ENCODE measurements at regions not wholly inside any gene's neighbourhood (a gene's known extent, or its start where the extent isn't known, plus 50 kb on each side); places are given as distances from the start of the nearest gene placed in this dataset.
"Not testable (repeated sequence)": the region's sequence is repeated elsewhere in the genome, so short reads cannot be mapped to it uniquely, and the experiment has no call there.

DNA sequence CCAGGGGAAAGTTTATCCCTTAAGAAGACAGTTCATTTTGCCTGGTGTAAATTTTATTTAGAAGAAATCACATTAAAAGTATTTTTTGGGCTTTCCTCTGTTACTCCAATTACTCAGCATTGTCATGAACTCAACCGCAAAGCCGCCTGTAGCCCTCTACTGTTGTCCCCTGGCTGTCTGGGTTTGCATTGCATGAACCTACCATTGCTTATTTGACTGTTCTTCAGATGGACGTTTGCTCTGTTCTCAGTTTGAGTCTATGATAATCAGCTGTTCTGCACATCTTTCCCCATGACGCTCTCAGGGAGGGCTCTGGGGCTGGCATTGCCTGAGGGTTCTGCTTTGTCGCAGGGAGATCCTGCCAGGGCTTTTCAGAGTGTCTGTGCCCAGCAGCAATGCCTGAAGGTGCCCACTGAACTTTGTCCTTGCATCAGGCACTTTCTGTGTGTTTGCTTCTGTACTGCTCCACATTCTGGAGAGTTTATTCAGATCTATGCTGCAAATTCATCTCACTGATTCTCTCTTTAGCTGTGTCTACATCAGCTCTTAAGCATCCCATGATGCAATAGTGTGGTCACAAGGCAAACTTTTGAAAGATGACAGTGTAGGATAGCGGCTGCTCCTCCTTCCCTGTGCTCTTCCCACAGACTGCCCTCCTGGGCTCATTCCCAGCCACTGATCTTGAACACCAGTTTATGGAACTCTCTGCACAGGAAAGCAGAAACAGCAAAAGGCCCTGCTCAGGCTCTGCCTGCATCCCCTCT, 370.8 kb downstream of the TMEM121 start:
- BruUV-seq (replicated peaks); H3K27ac ChIP-seq (ENCODE audit: extremely low read length, insufficient read depth, low read length); H3K9ac ChIP-seq (ENCODE audit: insufficient read depth, low read depth, low read length); in situ Hi-C loops (cut with HindIII; ENCODE audit: extremely low pct_ligation_motif_present, low pct_unique_long_range_greater_than_20kb); H3K4me2 ChIP-seq (ENCODE audit: low read depth, low read length); DNase-seq (ENCODE audit: low spot score); H3K4me1 ChIP-seq (ENCODE audit: insufficient read depth, low read length); H3K27me3 ChIP-seq (ENCODE audit: control insufficient read depth in 1 of 2, insufficient read depth in 2 of 2, low read length in 2 of 2); H3K4me3 ChIP-seq (replicated peaks in 1 of 3; ENCODE audit: insufficient read depth in 1 of 3, low read depth in 2 of 3, low read length in 3 of 3); H4K20me1 ChIP-seq (ENCODE audit: insufficient read depth, low read length); ATAC-seq; H3K9me3 ChIP-seq (ENCODE audit: low read length); FAIRE-seq; H2AFZ ChIP-seq (ENCODE audit: low read length); POLR2A ChIA-PET; H3K79me2 ChIP-seq (ENCODE audit: insufficient read depth, low read length); CTCF ChIA-PET (ENCODE audit: low intra/inter-chr PET ratio, low total read pairs); intact Hi-C loops (cut with micrococcal nuclease; ENCODE audit: unreplicated experiment); H3K36me3 ChIP-seq (replicated peaks in 1 of 2; ENCODE audit: control insufficient read depth in 1 of 2, insufficient read depth in 2 of 2, low read length in 2 of 2): not testable (repeated sequence)
- TF ChIP-seq CEBPB (IDR thresholded peaks at IDR 0.05; ENCODE audit: borderline replicate concordance, low read depth, low read length) = peak; percentile 46; the same call in 1 of the 2 replicates
- WGBS (ENCODE audit: low lambda C conversion rate) = 2% methylated on average over 6 of the region's 6 CpGs

DNA sequence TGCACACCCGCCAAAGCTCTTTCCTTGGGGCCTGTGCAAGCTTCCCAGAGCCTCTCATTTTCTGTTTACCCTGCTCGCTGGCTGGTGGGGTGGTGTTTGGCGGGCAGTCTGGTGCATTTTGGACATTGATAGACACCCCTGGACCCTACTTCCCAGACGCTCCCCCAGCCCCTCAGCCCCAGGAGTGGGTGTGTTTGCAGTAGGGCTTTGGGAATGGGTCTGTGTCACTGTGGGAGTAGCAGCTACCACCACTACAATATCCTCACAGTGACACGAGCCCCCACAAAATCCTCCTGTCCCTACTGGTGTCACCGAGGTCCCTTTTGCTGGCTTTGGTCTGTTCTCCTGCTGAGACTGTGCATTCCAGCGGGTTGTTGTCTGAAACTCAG, 371.3 kb downstream of the TMEM121 start:
- H3K4me3 ChIP-seq (replicated peaks in 1 of 3; ENCODE audit: insufficient read depth in 1 of 3, low read depth in 2 of 3, low read length in 3 of 3) = no peak overlapping the region

More for the DNA sequence above, 371.3 kb downstream of the TMEM121 start:
- no peak overlapping the region for H2AFZ ChIP-seq (ENCODE audit: low read length)
- 0% methylated on average over 6 of the region's 7 CpGs for WGBS (ENCODE audit: low lambda C conversion rate)
- H3K27ac ChIP-seq (ENCODE audit: extremely low read length, insufficient read depth, low read length) = no peak overlapping the region
- no peak for ATAC-seq
- no peak for TF ChIP-seq SP140L (CRISPR knock-in tag; IDR thresholded peaks at IDR 0.05; ENCODE audit: borderline replicate concordance)
- TF ChIP-seq, protein P1, sequence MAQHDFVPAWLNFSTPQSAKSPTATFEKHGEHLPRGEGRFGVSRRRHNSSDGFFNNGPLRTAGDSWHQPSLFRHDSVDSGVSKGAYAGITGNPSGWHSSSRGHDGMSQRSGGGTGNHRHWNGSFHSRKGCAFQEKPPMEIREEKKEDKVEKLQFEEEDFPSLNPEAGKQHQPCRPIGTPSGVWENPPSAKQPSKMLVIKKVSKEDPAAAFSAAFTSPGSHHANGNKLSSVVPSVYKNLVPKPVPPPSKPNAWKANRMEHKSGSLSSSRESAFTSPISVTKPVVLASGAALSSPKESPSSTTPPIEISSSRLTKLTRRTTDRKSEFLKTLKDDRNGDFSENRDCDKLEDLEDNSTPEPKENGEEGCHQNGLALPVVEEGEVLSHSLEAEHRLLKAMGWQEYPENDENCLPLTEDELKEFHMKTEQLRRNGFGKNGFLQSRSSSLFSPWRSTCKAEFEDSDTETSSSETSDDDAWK (CRISPR knock-in tag; IDR thresholded peaks at IDR 0.05) = no peak
- no peak for TF ChIP-seq ZNF501 (CRISPR knock-in tag; IDR thresholded peaks at IDR 0.05)
- TF ChIP-seq REPIN1 (CRISPR knock-in tag; IDR thresholded peaks at IDR 0.05; ENCODE audit: borderline replicate concordance, low read depth) = no peak
- no peak for TF ChIP-seq THAP11 (CRISPR knock-in tag; IDR thresholded peaks at IDR 0.05)
- TF ChIP-seq ISX (CRISPR knock-in tag; conservative IDR thresholded peaks at IDR 0.05) = no peak
- TF ChIP-seq, protein P2, sequence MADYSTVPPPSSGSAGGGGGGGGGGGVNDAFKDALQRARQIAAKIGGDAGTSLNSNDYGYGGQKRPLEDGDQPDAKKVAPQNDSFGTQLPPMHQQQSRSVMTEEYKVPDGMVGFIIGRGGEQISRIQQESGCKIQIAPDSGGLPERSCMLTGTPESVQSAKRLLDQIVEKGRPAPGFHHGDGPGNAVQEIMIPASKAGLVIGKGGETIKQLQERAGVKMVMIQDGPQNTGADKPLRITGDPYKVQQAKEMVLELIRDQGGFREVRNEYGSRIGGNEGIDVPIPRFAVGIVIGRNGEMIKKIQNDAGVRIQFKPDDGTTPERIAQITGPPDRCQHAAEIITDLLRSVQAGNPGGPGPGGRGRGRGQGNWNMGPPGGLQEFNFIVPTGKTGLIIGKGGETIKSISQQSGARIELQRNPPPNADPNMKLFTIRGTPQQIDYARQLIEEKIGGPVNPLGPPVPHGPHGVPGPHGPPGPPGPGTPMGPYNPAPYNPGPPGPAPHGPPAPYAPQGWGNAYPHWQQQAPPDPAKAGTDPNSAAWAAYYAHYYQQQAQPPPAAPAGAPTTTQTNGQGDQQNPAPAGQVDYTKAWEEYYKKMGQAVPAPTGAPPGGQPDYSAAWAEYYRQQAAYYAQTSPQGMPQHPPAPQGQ (CRISPR knock-in tag; IDR thresholded peaks at IDR 0.05; ENCODE audit: borderline replicate concordance) = no peak
- TF ChIP-seq JUN (CRISPR knock-in tag; IDR thresholded peaks at IDR 0.05) = no peak
- TF ChIP-seq, protein P3, sequence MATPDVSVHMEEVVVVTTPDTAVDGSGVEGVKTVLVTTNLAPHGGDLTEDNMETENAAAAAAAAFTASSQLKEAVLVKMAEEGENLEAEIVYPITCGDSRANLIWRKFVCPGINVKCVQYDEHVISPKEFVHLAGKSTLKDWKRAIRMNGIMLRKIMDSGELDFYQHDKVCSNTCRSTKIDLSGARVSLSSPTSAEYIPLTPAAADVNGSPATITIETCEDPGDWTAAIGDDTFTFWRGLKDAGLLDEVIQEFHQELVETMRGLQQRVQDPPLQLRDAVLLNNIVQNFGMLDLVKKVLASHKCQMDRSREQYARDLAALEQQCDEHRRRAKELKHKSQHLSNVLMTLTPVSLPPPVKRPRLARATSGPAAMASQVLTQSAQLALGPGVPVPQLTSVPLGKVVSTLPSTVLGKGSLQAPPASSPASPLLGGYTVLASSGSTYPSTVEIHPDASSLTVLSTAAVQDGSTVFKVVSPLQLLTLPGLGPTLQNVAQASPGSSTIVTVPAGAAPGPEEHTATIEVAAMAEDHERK (CRISPR knock-in tag; IDR thresholded peaks at IDR 0.05; ENCODE audit: low read depth) = no peak
- no peak for TF ChIP-seq ZNF354B (CRISPR knock-in tag; IDR thresholded peaks at IDR 0.05)
- no peak for TF ChIP-seq KDM6A (CRISPR knock-in tag; IDR thresholded peaks at IDR 0.05; ENCODE audit: low read depth)
- TF ChIP-seq ATAD3A (CRISPR knock-in tag; IDR thresholded peaks at IDR 0.05) = no peak
- H3K4me2 ChIP-seq (ENCODE audit: low read depth, low read length) = no peak overlapping the region
- H3K27me3 ChIP-seq (ENCODE audit: control insufficient read depth in 1 of 2, insufficient read depth in 2 of 2, low read length in 2 of 2) = no peaks in the 10 kb centered on the region; a peak in 1 of 5 replicates
- H3K79me2 ChIP-seq (ENCODE audit: insufficient read depth, low read length) = no peaks in the 10 kb centered on the region
- intact Hi-C loops (cut with micrococcal nuclease; ENCODE audit: unreplicated experiment) = no loop called here
- no peak for FAIRE-seq
- no peaks in the 10 kb centered on the region for H4K20me1 ChIP-seq (ENCODE audit: insufficient read depth, low read length)
- ChIA-PET CTCF (ENCODE audit: low intra/inter-chr PET ratio, low total read pairs) (no interaction called here), POLR2A (no interaction called here)
- in situ Hi-C loops (cut with HindIII; ENCODE audit: extremely low pct_ligation_motif_present, low pct_unique_long_range_greater_than_20kb) = no loop called here
- H3K9ac ChIP-seq (ENCODE audit: insufficient read depth, low read depth, low read length) = no peak overlapping the region
- BruUV-seq (replicated peaks) = no TSS peak
- no peak for DNase-seq (ENCODE audit: low spot score)
- no peaks in the 10 kb centered on the region for H3K4me1 ChIP-seq (ENCODE audit: insufficient read depth, low read length)
- H3K36me3 ChIP-seq (replicated peaks in 1 of 2; ENCODE audit: control insufficient read depth in 1 of 2, insufficient read depth in 2 of 2, low read length in 2 of 2) = no peaks in the 10 kb centered on the region
- no peaks in the 10 kb centered on the region for H3K9me3 ChIP-seq (ENCODE audit: low read length)

Measured in HepG2 (cell line).